IMR-90 (cell line): ENCODE measurements at regions not wholly inside any gene's neighbourhood (a gene's known extent, or its start where the extent isn't known, plus 50 kb on each side); places are given as distances from the start of the nearest gene placed in this dataset.

Experiments used
- ATAC-seq: fragments of 200-7000 bp; cut with Tn5 transposase; 2 replicates; pipeline ENCODE4 v1.9.1; 2020; ENCODE audit warnings: low read depth, mild to moderate bottlenecking, moderate library complexity
- BruUV-seq: library from RNA; stranded (reverse); fragments of 400-500 nt; replicated peaks from 2 replicates; lab custom pipeline; 2021; lab: Mats Ljungman, UMichigan
- CTCF ChIA-PET: fragments of 300-600 bp; formaldehyde crosslinking; extraction: SDS; loops from one replicate; lab custom pipeline; 2021; ENCODE audit warnings: antibody characterized with exemption; lab: Yijun Ruan, JAX
- POLR2A ChIA-PET: fragments of 300-600 bp; sonication (Branson Sonifier 250); formaldehyde crosslinking; loops from one replicate; lab custom pipeline; 2022; ENCODE audit warnings: antibody characterized with exemption; ENCODE audit not compliant: unreplicated experiment; lab: Charles Lee
- DNase-seq: peaks from one replicate; pipeline ENCODE4 v3.0.0; 2013
- H2AFZ ChIP-seq: replicated peaks from 2 replicates; pipeline ENCODE3; 2013; ENCODE audit warnings: low read length, mild to moderate bottlenecking; ENCODE audit not compliant: poor library complexity
- H2AK5ac ChIP-seq: 2 replicates; pipeline ENCODE4 v1.6.1; 2013; ENCODE audit warnings: low read depth, low read length, inconsistent platforms
- H2AK9ac ChIP-seq: replicated peaks from 2 replicates; pipeline ENCODE3; 2013; ENCODE audit warnings: mild to moderate bottlenecking, low read depth, low read length, moderate library complexity; ENCODE audit not compliant: poor library complexity
- H2BK120ac ChIP-seq: 2 replicates; pipeline ENCODE4 v1.6.1; 2013; ENCODE audit warnings: low read depth, low read length, inconsistent platforms
- H2BK15ac ChIP-seq: 3 replicates; pipeline ENCODE4 v1.6.1; 2013; ENCODE audit warnings: low read depth, low read length, inconsistent platforms
- H2BK20ac ChIP-seq: 2 replicates; pipeline ENCODE4 v1.6.1; 2013; ENCODE audit warnings: low read depth, mild to moderate bottlenecking, inconsistent platforms, low read length, moderate library complexity
- H2BK5ac ChIP-seq: 2 replicates; pipeline ENCODE4 v1.6.1; 2013; ENCODE audit warnings: mild to moderate bottlenecking, low read depth, low read length, inconsistent platforms; ENCODE audit not compliant: poor library complexity, severe bottlenecking
- H3K14ac ChIP-seq: replicated peaks from 2 replicates; pipeline ENCODE4 v1.6.1; 2013; ENCODE audit warnings: low read depth, low read length, inconsistent platforms
- H3K18ac ChIP-seq: 2 replicates; pipeline ENCODE4 v1.6.1; 2013; ENCODE audit warnings: low read depth, low read length, control low read depth
- H3K23ac ChIP-seq: 2 replicates; pipeline ENCODE4 v1.6.1; 2013; ENCODE audit warnings: low read depth, low read length, inconsistent platforms
- H3K27ac ChIP-seq: 2 replicates; pipeline ENCODE4 v1.5.1; 2013; ENCODE audit warnings: mild to moderate bottlenecking, control low read depth, low read length; ENCODE audit not compliant: insufficient read depth
- H3K27me3 ChIP-seq: 2 replicates; pipeline ENCODE4 v1.6.1; 2013; ENCODE audit warnings: low read length; ENCODE audit not compliant: control insufficient read depth, insufficient read depth
- H3K36me3 ChIP-seq: 2 replicates; pipeline ENCODE4 v1.6.1; 2013; ENCODE audit warnings: low read length, mixed read lengths; ENCODE audit not compliant: control insufficient read depth, insufficient read depth
- H3K4ac ChIP-seq: 2 replicates; pipeline ENCODE4 v1.6.1; 2013; ENCODE audit warnings: low read depth, low read length, inconsistent platforms
- H3K4me1 ChIP-seq: 2 replicates; pipeline ENCODE4 v1.6.1; 2013; ENCODE audit warnings: low read length, mixed read lengths; ENCODE audit not compliant: control insufficient read depth, insufficient read depth
- H3K4me2 ChIP-seq: 2 replicates; pipeline ENCODE4 v1.6.1; 2013; ENCODE audit warnings: low read depth, mild to moderate bottlenecking, control low read depth, low read length, moderate library complexity
- H3K4me3 ChIP-seq: 2 replicates; pipeline ENCODE4 v1.5.1; 2013; ENCODE audit warnings: low read depth, mild to moderate bottlenecking, control low read depth, low read length, moderate library complexity; ENCODE audit not compliant: insufficient read depth
- H3K56ac ChIP-seq: 2 replicates; pipeline ENCODE4 v1.6.1; 2013; ENCODE audit warnings: low read length, inconsistent platforms; ENCODE audit not compliant: insufficient read depth; ENCODE audit errors: extremely low read depth
- H3K79me1 ChIP-seq, 2 experiments: 2 replicates each; pipeline ENCODE4 v1.6.1; 2013; ENCODE audit warnings: low read length in 2 of 2, inconsistent platforms in 1 of 2, low read depth in 1 of 2
- H3K9ac ChIP-seq: 2 replicates; pipeline ENCODE4 v1.6.1; 2013; ENCODE audit warnings: low read depth, low read length, control low read depth
- H3K9me1 ChIP-seq: 2 replicates; pipeline ENCODE4 v1.6.1; 2013; ENCODE audit warnings: low read length, inconsistent platforms; ENCODE audit not compliant: insufficient read depth
- H3K9me3 ChIP-seq: 2 replicates; pipeline ENCODE4 v1.6.1; 2013; ENCODE audit warnings: low read length; ENCODE audit not compliant: control insufficient read depth, insufficient read depth
- H4K20me1 ChIP-seq: 2 replicates; pipeline ENCODE4 v1.6.1; 2013; ENCODE audit warnings: low read length, inconsistent platforms; ENCODE audit not compliant: insufficient read depth
- H4K5ac ChIP-seq: 2 replicates; pipeline ENCODE4 v1.6.1; 2013; ENCODE audit warnings: mild to moderate bottlenecking, low read depth, low read length, control low read depth
- H4K8ac ChIP-seq, 2 experiments: 2 replicates each; pipeline ENCODE4 v1.6.1; 2013; ENCODE audit warnings: low read depth in 2 of 2, low read length in 2 of 2, control low read depth in 1 of 2, inconsistent platforms in 1 of 2
- H4K91ac ChIP-seq: 2 replicates; pipeline ENCODE4 v1.6.1; 2013; ENCODE audit warnings: low read depth, low read length, inconsistent platforms; ENCODE audit not compliant: insufficient read depth
- BHLHE40 ChIP-seq: fragments of 150-350 bp; IDR thresholded peaks from 2 replicates; pipeline ENCODE4 v1.6.1; 2016; ENCODE audit warnings: mild to moderate bottlenecking, low read depth, low read length
- CEBPB ChIP-seq: IDR thresholded peaks from 2 replicates; pipeline ENCODE4 v1.6.1; 2012; ENCODE audit warnings: low read depth, low read length, improper control_type of control experiment
- CHD1 ChIP-seq: IDR thresholded peaks from 2 replicates; pipeline ENCODE4 v1.6.1; 2012; ENCODE audit warnings: low read depth, low read length, improper control_type of control experiment
- FOS ChIP-seq: fragments of 150-350 bp; IDR thresholded peaks from 2 replicates; pipeline ENCODE4 v1.6.1; 2016; ENCODE audit warnings: low read depth, low read length
- MAZ ChIP-seq: IDR thresholded peaks from 2 replicates; pipeline ENCODE4 v1.6.1; 2012; ENCODE audit warnings: low read depth, mild to moderate bottlenecking, low read length, improper control_type of control experiment, moderate library complexity, borderline replicate concordance
- MXI1 ChIP-seq: IDR thresholded peaks from 2 replicates; pipeline ENCODE4 v1.6.1; 2012; ENCODE audit warnings: low read depth, mild to moderate bottlenecking, low read length, moderate library complexity, borderline replicate concordance
- POLR2A ChIP-seq: IDR thresholded peaks from 2 replicates; pipeline ENCODE4 v1.6.1; 2012; ENCODE audit warnings: mild to moderate bottlenecking, low read depth, low read length
- RAD21 ChIP-seq: IDR thresholded peaks from 2 replicates; pipeline ENCODE4 v1.6.1; 2012; ENCODE audit warnings: low read length, improper control_type of control experiment
- RCOR1 ChIP-seq: IDR thresholded peaks from 2 replicates; pipeline ENCODE4 v1.6.1; 2012; ENCODE audit warnings: mild to moderate bottlenecking, low read length, improper control_type of control experiment; ENCODE audit not compliant: insufficient replicate concordance
- RFX5 ChIP-seq: IDR thresholded peaks from 2 replicates; pipeline ENCODE4 v1.8.0; 2012; ENCODE audit warnings: low read depth, mild to moderate bottlenecking, low read length, moderate library complexity
- WGBS, 2 experiments: methylation state at CpG; one replicate each; pipeline versions ENCODE4 v1.1.5 to v1.1.7; 2013; ENCODE audit warnings: missing lambda C conversion rate in 2 of 2; ENCODE audit not compliant: insufficient read length in 1 of 2; ENCODE audit errors: extremely low coverage in 2 of 2; 5-methylcytosine and 5-hydroxymethylcytosine counted together
- dilution Hi-C: fragments of 300-500 bp; cut with HindIII; formaldehyde crosslinking; loops from one replicate; pipeline ENCODE4 v1.14.3; 2018; ENCODE audit warnings: low sequenced_read_pairs; ENCODE audit not compliant: unreplicated experiment
- in situ Hi-C: fragments of 300-500 bp; cut with MboI; formaldehyde crosslinking; loops from 3 replicates; pipeline ENCODE4 v1.14.3; 2019; ENCODE audit warnings: low sequenced_read_pairs, inconsistent platforms, mixed read lengths
- intact Hi-C: fragments of 100-400 bp; cut with micrococcal nuclease; formaldehyde crosslinking; loops from 2 replicates; pipeline ENCODE4 v1.10.0; 2022

DNA sequence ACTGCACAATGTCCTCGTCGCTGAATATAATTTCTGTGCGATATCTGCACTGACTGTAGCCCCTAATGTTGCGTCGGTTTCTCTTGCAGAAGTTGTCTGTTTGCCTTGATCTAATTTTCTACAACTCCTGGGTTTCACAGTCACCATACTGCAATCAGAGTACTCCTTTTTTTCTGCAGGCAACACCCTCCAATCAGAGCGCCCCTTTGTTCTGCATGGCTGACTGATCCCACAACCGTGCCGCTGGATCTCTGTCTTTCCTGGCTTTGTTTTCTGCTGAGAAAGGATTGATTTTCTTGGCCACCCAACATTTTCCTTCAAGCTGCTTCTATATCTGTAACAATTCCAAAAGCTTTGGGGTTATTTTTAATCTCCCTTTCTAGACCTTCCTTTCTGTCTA is 182.2 kb upstream of the SMARCA2 start:
- H3K27me3 ChIP-seq, result no peaks in the 10 kb centered on the region
- H4K8ac ChIP-seq, result no peak overlapping the region
- H3K36me3 ChIP-seq, result no peaks in the 10 kb centered on the region
- H3K4ac ChIP-seq, result no peak overlapping the region
- no peak overlapping the region for H2BK120ac ChIP-seq
- H3K9me3 ChIP-seq, result peaks cover 4% of the 10 kb centered on the region
- H3K79me1 ChIP-seq, result no peaks in the 10 kb centered on the region
- no peak overlapping the region for H3K14ac ChIP-seq
- H2AFZ ChIP-seq, result no peak overlapping the region
- no peak overlapping the region for H3K9ac ChIP-seq
- H4K20me1 ChIP-seq, result no peaks in the 10 kb centered on the region
- H3K56ac ChIP-seq, result no peak overlapping the region
- no peak overlapping the region for H2BK5ac ChIP-seq
- H3K9me1 ChIP-seq, result no peaks in the 10 kb centered on the region
- no peak overlapping the region for H3K18ac ChIP-seq
- H3K4me2 ChIP-seq, result no peak overlapping the region
- DNase-seq (no peak), ATAC-seq (no peak)
- no peak overlapping the region for H3K23ac ChIP-seq
- dilution Hi-C loops (no loop called here), in situ Hi-C loops (no loop called here), intact Hi-C loops (no loop called here)
- no peak overlapping the region for H4K91ac ChIP-seq
- no peak overlapping the region for H4K5ac ChIP-seq
- 51% methylated on average over 4 of the region's 8 CpGs; no CpG with 5 or more reads in 1 of the 2 experiments for WGBS, 2 experiments
- no peak overlapping the region for H3K4me3 ChIP-seq
- POLR2A ChIA-PET, result no interaction called here
- BruUV-seq, result no TSS peak
- H2AK9ac ChIP-seq, result no peak overlapping the region
- no peak overlapping the region for H2BK20ac ChIP-seq
- no peak overlapping the region for H3K27ac ChIP-seq
- TF ChIP-seq CEBPB (no peak), POLR2A (no peak), MXI1 (no peak), BHLHE40 (no peak), CHD1 (no peak), RCOR1 (no peak), RFX5 (no peak), RAD21 (no peak), MAZ (no peak), FOS (no peak)
- H2AK5ac ChIP-seq, result no peak overlapping the region
- H3K4me1 ChIP-seq, result no peaks in the 10 kb centered on the region
- H2BK15ac ChIP-seq, result no peak overlapping the region
- CTCF ChIA-PET, result no interaction called here
